HepG2 (cell line): ENCODE measurements at regions not wholly inside any gene's neighbourhood (a gene's known extent, or its start where the extent isn't known, plus 50 kb on each side); places are given as distances from the start of the nearest gene placed in this dataset.

Experiments
- CCDC6 ChIP-seq: sonication (generic); formaldehyde crosslinking; IDR thresholded peaks from 2 replicates; pipeline ENCODE4 v1.8.1; 2022; ENCODE audit warnings: mild to moderate bottlenecking, missing genetic modification reagents, moderate library complexity
- HNF1A ChIP-seq, 2 experiments: sonication (generic) in 1 of 2; formaldehyde crosslinking in 1 of 2; IDR thresholded peaks; 2 replicates each; pipeline versions ENCODE4 v1.4.0 to v1.6.1; 2016 to 2020; ENCODE audit warnings: borderline replicate concordance in 1 of 2, low read depth in 1 of 2, mild to moderate bottlenecking in 1 of 2, missing genetic modification reagents in 1 of 2
- MYC ChIP-seq: sonication (generic); formaldehyde crosslinking; IDR thresholded peaks from 2 replicates; pipeline ENCODE4 v1.9.0; 2021; ENCODE audit warnings: missing genetic modification reagents, borderline replicate concordance
- RBFOX2 ChIP-seq: fragments of 200-400 bp; formaldehyde crosslinking; IDR thresholded peaks from 2 replicates; pipeline ENCODE4 v1.6.1; 2017; ENCODE audit warnings: low read depth, mild to moderate bottlenecking, low read length
- SOX5 ChIP-seq: IDR thresholded peaks from 2 replicates; pipeline ENCODE4 v1.6.1; 2016; ENCODE audit warnings: borderline replicate concordance
- SPEN ChIP-seq: sonication (generic); formaldehyde crosslinking; IDR thresholded peaks from 2 replicates; pipeline ENCODE4 v1.5.1; 2020; ENCODE audit warnings: low read depth, mild to moderate bottlenecking, missing genetic modification reagents
- THYN1 ChIP-seq: sonication (generic); formaldehyde crosslinking; IDR thresholded peaks from 2 replicates; pipeline ENCODE4 v1.8.1; 2023; ENCODE audit warnings: low read depth, mild to moderate bottlenecking, moderate library complexity, missing genetic modification reagents, borderline replicate concordance
- ZNF274 ChIP-seq: sonication (generic); formaldehyde crosslinking; IDR thresholded peaks from 2 replicates; pipeline ENCODE4 v1.5.1; 2020; ENCODE audit warnings: mild to moderate bottlenecking, missing genetic modification reagents
- ZNF512 ChIP-seq: sonication (generic); formaldehyde crosslinking; IDR thresholded peaks from 2 replicates; pipeline ENCODE4 v1.4.0; 2020; ENCODE audit warnings: mild to moderate bottlenecking, missing genetic modification reagents
- ZNF660 ChIP-seq: sonication (generic); formaldehyde crosslinking; IDR thresholded peaks from 2 replicates; pipeline ENCODE4 v1.5.1; 2020; ENCODE audit warnings: mild to moderate bottlenecking, low read depth, missing genetic modification reagents, borderline replicate concordance
- TF ChIP-seq, protein P1 (sequence below): sonication (generic); formaldehyde crosslinking; IDR thresholded peaks from one replicate; pipeline ENCODE4 v1.5.1; 2020; ENCODE audit warnings: mild to moderate bottlenecking, missing genetic modification reagents; ENCODE audit errors: not compliant biosample characterization
- TF ChIP-seq, protein P2 (sequence below): sonication (generic); formaldehyde crosslinking; conservative IDR thresholded peaks from 2 replicates; pipeline ENCODE4 v1.4.0; 2020; ENCODE audit warnings: missing genetic modification reagents

DNA sequence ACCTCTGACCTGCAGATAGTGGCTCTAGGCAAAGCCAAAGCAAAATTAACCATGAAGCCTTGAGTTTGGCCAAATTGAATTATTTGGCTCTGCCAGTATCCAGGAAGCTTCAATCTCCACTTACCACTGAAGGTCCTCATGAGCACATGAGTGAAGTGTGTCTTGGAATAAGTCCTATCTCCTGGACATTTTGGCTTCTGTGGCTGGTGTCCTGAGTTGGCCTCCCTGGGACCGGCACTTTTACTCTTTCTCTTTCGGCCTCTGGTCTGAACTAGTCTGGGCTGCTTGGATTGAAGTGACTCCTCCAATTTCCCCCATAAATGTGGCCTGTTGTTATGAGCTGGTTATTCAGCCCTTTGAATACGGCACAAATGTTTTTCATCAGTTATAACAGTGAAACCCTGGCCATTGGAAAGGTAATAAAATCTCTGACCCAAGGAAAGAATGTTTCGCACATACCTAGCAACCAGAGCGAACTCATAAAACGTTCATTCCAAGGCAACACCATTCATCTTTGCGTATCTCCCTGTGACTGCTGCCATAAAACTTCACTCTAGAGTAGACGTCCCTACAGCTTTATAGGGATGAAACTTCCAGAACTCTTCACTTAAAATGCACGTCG, 216.4 kb downstream of the LPIN1 start (continued):
- TF ChIP-seq, protein P1, sequence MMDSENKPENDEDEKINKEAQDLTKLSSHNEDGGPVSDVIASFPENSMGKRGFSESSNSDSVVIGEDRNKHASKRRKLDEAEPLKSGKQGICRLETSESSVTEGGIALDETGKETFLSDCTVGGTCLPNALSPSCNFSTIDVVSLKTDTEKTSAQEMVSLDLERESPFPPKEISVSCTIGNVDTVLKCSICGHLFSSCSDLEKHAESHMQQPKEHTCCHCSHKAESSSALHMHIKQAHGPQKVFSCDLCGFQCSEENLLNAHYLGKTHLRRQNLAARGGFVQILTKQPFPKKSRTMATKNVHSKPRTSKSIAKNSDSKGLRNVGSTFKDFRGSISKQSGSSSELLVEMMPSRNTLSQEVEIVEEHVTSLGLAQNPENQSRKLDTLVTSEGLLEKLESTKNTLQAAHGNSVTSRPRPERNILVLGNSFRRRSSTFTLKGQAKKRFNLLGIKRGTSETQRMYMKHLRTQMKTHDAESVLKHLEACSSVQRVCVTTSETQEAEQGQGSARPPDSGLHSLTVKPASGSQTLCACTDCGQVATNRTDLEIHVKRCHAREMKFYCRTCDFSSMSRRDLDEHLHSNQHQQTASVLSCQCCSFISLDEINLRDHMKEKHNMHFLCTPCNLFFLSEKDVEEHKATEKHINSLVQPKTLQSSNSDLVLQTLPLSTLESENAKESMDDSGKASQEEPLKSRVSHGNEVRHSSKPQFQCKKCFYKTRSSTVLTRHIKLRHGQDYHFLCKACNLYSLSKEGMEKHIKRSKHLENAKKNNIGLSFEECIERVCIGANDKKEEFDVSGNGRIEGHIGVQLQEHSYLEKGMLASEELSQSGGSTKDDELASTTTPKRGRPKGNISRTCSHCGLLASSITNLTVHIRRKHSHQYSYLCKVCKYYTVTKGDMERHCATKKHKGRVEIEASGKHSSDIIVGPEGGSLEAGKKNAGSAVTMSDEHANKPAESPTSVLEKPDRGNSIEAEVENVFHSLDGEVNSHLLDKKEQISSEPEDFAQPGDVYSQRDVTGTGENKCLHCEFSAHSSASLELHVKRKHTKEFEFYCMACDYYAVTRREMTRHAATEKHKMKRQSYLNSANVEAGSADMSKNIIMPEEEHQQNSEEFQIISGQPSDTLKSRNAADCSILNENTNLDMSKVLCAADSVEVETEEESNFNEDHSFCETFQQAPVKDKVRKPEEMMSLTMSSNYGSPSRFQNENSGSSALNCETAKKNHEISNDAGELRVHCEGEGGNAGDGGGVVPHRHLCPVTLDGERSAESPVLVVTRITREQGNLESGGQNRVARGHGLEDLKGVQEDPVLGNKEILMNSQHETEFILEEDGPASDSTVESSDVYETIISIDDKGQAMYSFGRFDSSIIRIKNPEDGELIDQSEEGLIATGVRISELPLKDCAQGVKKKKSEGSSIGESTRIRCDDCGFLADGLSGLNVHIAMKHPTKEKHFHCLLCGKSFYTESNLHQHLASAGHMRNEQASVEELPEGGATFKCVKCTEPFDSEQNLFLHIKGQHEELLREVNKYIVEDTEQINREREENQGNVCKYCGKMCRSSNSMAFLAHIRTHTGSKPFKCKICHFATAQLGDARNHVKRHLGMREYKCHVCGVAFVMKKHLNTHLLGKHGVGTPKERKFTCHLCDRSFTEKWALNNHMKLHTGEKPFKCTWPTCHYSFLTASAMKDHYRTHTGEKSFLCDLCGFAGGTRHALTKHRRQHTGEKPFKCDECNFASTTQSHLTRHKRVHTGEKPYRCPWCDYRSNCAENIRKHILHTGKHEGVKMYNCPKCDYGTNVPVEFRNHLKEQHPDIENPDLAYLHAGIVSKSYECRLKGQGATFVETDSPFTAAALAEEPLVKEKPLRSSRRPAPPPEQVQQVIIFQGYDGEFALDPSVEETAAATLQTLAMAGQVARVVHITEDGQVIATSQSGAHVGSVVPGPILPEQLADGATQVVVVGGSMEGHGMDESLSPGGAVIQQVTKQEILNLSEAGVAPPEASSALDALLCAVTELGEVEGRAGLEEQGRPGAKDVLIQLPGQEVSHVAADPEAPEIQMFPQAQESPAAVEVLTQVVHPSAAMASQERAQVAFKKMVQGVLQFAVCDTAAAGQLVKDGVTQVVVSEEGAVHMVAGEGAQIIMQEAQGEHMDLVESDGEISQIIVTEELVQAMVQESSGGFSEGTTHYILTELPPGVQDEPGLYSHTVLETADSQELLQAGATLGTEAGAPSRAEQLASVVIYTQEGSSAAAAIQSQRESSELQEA (CRISPR knock-in tag) = no peak
- no peak for TF ChIP-seq ZNF274 (CRISPR knock-in tag)
- TF ChIP-seq, protein P2, sequence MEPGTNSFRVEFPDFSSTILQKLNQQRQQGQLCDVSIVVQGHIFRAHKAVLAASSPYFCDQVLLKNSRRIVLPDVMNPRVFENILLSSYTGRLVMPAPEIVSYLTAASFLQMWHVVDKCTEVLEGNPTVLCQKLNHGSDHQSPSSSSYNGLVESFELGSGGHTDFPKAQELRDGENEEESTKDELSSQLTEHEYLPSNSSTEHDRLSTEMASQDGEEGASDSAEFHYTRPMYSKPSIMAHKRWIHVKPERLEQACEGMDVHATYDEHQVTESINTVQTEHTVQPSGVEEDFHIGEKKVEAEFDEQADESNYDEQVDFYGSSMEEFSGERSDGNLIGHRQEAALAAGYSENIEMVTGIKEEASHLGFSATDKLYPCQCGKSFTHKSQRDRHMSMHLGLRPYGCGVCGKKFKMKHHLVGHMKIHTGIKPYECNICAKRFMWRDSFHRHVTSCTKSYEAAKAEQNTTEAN (CRISPR knock-in tag) = no peak
- no peak for TF ChIP-seq ZNF512
- TF ChIP-seq THYN1 (CRISPR knock-in tag) = no peak
- TF ChIP-seq HNF1A (IDR thresholded peaks at IDR 0.05; ENCODE audit: low read depth) = no peak
- no peak for TF ChIP-seq HNF1A (CRISPR knock-in tag; IDR thresholded peaks at IDR 0.05; ENCODE audit: borderline replicate concordance)
- TF ChIP-seq SPEN (CRISPR knock-in tag) = no peak
- no peak for TF ChIP-seq RBFOX2
- no peak for TF ChIP-seq SOX5 (CRISPR knock-in tag)
- TF ChIP-seq MYC (CRISPR knock-in tag) = no peak
- no peak for TF ChIP-seq CCDC6
- no peak for TF ChIP-seq ZNF660 (CRISPR knock-in tag)
